Lower leg skin (tissue), 4 donors: ENCODE measurements at regions not wholly inside any gene's neighbourhood (a gene's known extent, or its start where the extent isn't known, plus 50 kb on each side); places are given as distances from the start of the nearest gene placed in this dataset.
A peak's percentile ranks its signal among the peaks of the same experiment; 100 is the strongest.

Source experiments
- DNase-seq, 2 donors: peaks; one replicate each; pipeline ENCODE4 v3.0.0-alpha.2; 2019; ENCODE audit warnings: low spot score in 2 of 2
- H3K4me3 ChIP-seq: fragments of 200-600 bp; sonication (generic); 2 replicates; pipeline ENCODE4 v1.5.1; 2017; ENCODE audit warnings: mild to moderate bottlenecking, low read depth; ENCODE audit not compliant: poor library complexity, severe bottlenecking
- CTCF ChIP-seq, 3 donors: fragments of 450-650 bp; IDR thresholded peaks; one replicate each; pipeline ENCODE4 v1.5.1; 2016; ENCODE audit warnings: antibody characterized with exemption in 3 of 3, mild to moderate bottlenecking in 3 of 3, moderate library complexity in 2 of 3
- POLR2A ChIP-seq, 2 donors: fragments of 450-650 bp; IDR thresholded peaks; one replicate each; pipeline ENCODE4 v1.6.1; 2016 to 2017; ENCODE audit warnings: antibody characterized with exemption in 2 of 2, mild to moderate bottlenecking in 1 of 2, moderate library complexity in 1 of 2
- WGBS, 2 donors: methylation state at CpG; one replicate each; pipeline ENCODE4 v1.1.5; 2018; 5-methylcytosine and 5-hydroxymethylcytosine counted together
- intact Hi-C: fragments of 100-400 bp; cut with DNase I; formaldehyde crosslinking; loops from one replicate; pipeline ENCODE4 v1.15.0; 2023; ENCODE audit warnings: low total_unique reads

GRCh38 chr2:109061736-109062135 is 67.3 kb upstream of the SH3RF3 start:
- TF ChIP-seq CTCF (IDR thresholded peaks at IDR 0.05): no peak
- no peak for TF ChIP-seq POLR2A (IDR thresholded peaks at IDR 0.05)
- DNase-seq: peak in 1 of 2 donors; percentile 72
- 87 to 91% methylated on average over 4 of the region's 4 CpGs for WGBS, 2 donors
- intact Hi-C loops: no loop called here
- no peak overlapping the region for H3K4me3 ChIP-seq

- intact Hi-C loops: no loop called here
- 76 to 82% methylated on average over 3 of the region's 3 CpGs for WGBS, 2 donors
- no peak overlapping the region for H3K4me3 ChIP-seq
- TF ChIP-seq POLR2A (IDR thresholded peaks at IDR 0.05): no peak
- TF ChIP-seq CTCF (IDR thresholded peaks at IDR 0.05): no peak
- DNase-seq: peak in 1 of 2 donors; percentile 36
Measured at GRCh38 chr2:109060496-109060895, 68.5 kb upstream of the SH3RF3 start.

- peak in 1 of 2 donors; percentile 69 for DNase-seq
- WGBS, 2 donors: 67 to 82% methylated on average over 7 of the region's 7 CpGs
- no peak overlapping the region for H3K4me3 ChIP-seq
Measured at GRCh38 chr2:109059474-109060165, 69.4 kb upstream of the SH3RF3 start.

GRCh38 chr2:109058802-109059201 is 69.8 kb upstream of the EDAR start:
- no peak overlapping the region for H3K4me3 ChIP-seq
- DNase-seq: peak in 1 of 2 donors; percentile 53
- intact Hi-C loops: no loop called here
- 96 to 97% methylated on average over 6 of the region's 6 CpGs for WGBS, 2 donors
- TF ChIP-seq CTCF (IDR thresholded peaks at IDR 0.05): no peak
- TF ChIP-seq POLR2A (IDR thresholded peaks at IDR 0.05): no peak

More at GRCh38 chr2:109059474-109060165, 69.4 kb upstream of the SH3RF3 start:
- TF ChIP-seq CTCF (IDR thresholded peaks at IDR 0.05): no peak
- no peak for TF ChIP-seq POLR2A (IDR thresholded peaks at IDR 0.05)
- intact Hi-C loops: no loop called here

GRCh38 chr2:109058191-109058632 is 69.2 kb upstream of the EDAR start:
- DNase-seq: peak in 1 of 2 donors; percentile 60
- H3K4me3 ChIP-seq: no peak overlapping the region
- 50 to 61% methylated on average over 9 of the region's 9 CpGs for WGBS, 2 donors
- no peak for TF ChIP-seq POLR2A (IDR thresholded peaks at IDR 0.05)
- TF ChIP-seq CTCF (IDR thresholded peaks at IDR 0.05): no peak
- intact Hi-C loops: no loop called here

- WGBS, 2 donors: 67% methylated on average over 9 of the region's 9 CpGs
- peak in 1 of 2 donors; percentile 56 for DNase-seq
- TF ChIP-seq CTCF (IDR thresholded peaks at IDR 0.05) (no peak), POLR2A (IDR thresholded peaks at IDR 0.05) (no peak)
- intact Hi-C loops: no loop called here
- H3K4me3 ChIP-seq: no peak overlapping the region
Measured at GRCh38 chr2:109057686-109058085, 68.7 kb upstream of the EDAR start.
